Motor neuron (in vitro differentiated cells): ENCODE measurements at regions not wholly inside any gene's neighbourhood (a gene's known extent, or its start where the extent isn't known, plus 50 kb on each side); places are given as distances from the start of the nearest gene placed in this dataset.

Source experiments
- ATAC-seq, 8 experiments: fragments of 200-7000 bp; cut with Tn5 transposase; replicated peaks in 6 of 8; 2 replicates each; pipeline ENCODE4 v1.8.0; 2021; ENCODE audit warnings: mild to moderate bottlenecking in 8 of 8, moderate library complexity in 8 of 8
- H3K27ac ChIP-seq, 2 donors: fragments of 250-450 bp; sonication (Bioruptor Pico); 2 replicates each; pipeline ENCODE4 v1.9.0; 2021; ENCODE audit warnings: antibody characterized with exemption in 2 of 2, mild to moderate bottlenecking in 2 of 2, moderate library complexity in 1 of 2
- H3K4me1 ChIP-seq, 2 donors: fragments of 250-450 bp; sonication (Bioruptor Pico); replicated peaks in 1 of 2; 2 replicates each; pipeline ENCODE4 v1.6.1; 2021; ENCODE audit warnings: antibody characterized with exemption in 2 of 2, mild to moderate bottlenecking in 2 of 2, moderate library complexity in 1 of 2
- H3K4me3 ChIP-seq, 5 donors: fragments of 250-450 bp; sonication (Bioruptor Pico); 2 replicates each; pipeline ENCODE4 v1.9.0; 2021; ENCODE audit warnings: antibody characterized with exemption in 5 of 5, mild to moderate bottlenecking in 5 of 5, moderate library complexity in 4 of 5
- WGBS, 10 experiments: fragments of 450-650 bp; shearing (Covaris generic); methylation state at CpG; one replicate each; pipeline ENCODE4 v1.0.0; 2022; 5-methylcytosine and 5-hydroxymethylcytosine counted together
- in situ Hi-C, 9 experiments: fragments of 400-800 bp; cut with MboI; loops; one replicate each; pipeline ENCODE4 v1.15.0; 2021; ENCODE audit warnings: low sequenced_read_pairs in 9 of 9, low pct_unique_long_range_greater_than_20kb in 2 of 9; ENCODE audit not compliant: unreplicated experiment in 9 of 9

DNA sequence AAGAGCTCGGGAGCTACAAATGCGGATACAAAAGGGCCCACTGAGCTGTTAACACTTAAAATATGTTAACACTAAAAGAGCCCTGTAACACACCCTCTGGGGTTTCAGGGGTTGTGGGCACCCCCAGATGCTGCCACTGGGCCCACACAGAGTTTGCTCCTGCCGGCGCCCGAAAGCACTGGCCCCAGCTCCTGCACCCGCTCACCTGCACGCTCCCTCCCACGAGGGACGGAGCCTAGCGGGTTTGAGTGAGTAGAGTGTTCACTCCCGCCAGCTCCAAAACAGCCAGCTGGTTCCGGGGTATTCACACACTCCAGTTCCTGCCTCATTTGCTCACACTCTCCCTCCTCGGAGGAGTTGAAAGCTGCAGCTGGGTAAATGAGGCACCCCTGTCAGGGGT is 357.7 kb downstream of the ETNK1 start:
- WGBS, 10 experiments = 19 to 100% (median 83%) methylated on average over 1 to 12 of the region's 13 CpGs; no CpG with 5 or more reads in 1 of the 10 experiments
- Histone ChIP-seq H3K4me1 (peaks cover 5 to 23% of the 10 kb centered on the region in 2 donors), H3K27ac (no peak overlapping the region), H3K4me3 (no peak overlapping the region)
- in situ Hi-C loops = no loop called here
- ATAC-seq = no peak

- Histone ChIP-seq H3K27ac (no peak overlapping the region), H3K4me1 (peaks cover 9 to 21% of the 10 kb centered on the region in 2 donors), H3K4me3 (no peak overlapping the region)
- in situ Hi-C loops = no loop called here
- ATAC-seq = no peak
- 0 to 100% (median 80%) methylated on average over 1 of the region's 1 CpG; no CpG with 5 or more reads in 3 of the 10 experiments for WGBS, 10 experiments
Measured at GRCh38 chr12:22986997-22987396, 362.0 kb downstream of the ETNK1 start.

DNA sequence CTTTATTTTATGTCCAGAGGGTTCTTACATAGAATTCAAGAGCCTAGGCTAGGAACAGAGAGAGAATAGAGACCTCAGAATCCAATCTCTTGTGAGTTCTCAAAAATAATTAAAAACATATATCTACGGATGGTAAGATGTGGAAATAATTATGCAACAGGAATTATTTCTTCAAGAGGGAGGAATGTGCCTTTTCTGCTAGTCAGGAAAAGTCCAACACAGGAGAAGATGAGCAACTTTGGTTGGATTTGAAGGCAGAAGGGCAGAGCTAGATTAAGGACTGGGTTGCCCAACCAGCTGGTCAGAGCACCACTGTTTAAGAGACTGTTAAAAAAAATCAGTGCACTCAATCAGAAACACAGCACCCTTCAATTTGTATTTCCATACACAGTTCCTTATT is 365.5 kb downstream of the ETNK1 start:
- Histone ChIP-seq H3K27ac (no peak overlapping the region), H3K4me3 (no peak overlapping the region), H3K4me1 (peaks cover 24 to 45% of the 10 kb centered on the region in 2 donors)
- 0 to 100% (median 80%) methylated on average over 1 of the region's 1 CpG; no CpG with 5 or more reads in 3 of the 10 experiments for WGBS, 10 experiments
- in situ Hi-C loops = no loop called here
- no peak for ATAC-seq

DNA sequence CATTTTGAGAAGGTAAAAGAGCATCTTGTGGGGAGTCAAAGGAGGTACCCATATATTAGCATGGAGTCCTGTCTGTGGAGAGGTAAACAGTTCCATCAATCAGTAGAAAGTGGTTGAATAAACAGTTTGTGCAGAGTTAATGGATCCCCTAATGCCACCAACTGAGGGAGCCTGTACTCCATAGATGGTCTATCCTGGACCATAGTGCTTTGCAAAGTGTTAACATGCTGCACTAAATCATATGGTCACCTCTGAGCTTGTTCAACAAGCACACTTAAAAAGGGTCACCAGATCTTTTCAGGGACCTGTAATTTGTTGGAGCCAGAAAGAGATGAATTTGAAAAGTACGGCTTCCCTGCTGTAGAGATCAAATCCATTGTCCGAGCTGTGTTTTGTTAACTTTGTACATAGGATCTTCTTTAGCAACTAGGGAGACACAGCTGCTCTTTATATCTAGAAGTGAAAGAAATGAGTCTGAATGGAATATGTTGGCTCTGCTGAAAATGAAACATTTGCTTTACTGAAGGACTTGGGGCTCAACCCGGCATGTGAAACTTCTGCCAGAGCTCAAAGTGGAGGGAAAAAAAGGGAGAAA is 366.4 kb downstream of the ETNK1 start:
- WGBS, 10 experiments = 10 to 69% (median 41%) methylated on average over 1 to 3 of the region's 3 CpGs; no CpG with 5 or more reads in 2 of the 10 experiments
- ATAC-seq = peak in 5 of 8 experiments; percentile 55 to 80 (median 72)
- in situ Hi-C loops = no loop called here
- Histone ChIP-seq H3K4me1 (peaks cover 29 to 48% of the 10 kb centered on the region in 2 donors), H3K27ac (no peak overlapping the region), H3K4me3 (no peak overlapping the region)

- WGBS, 10 experiments = 0 to 86% (median 29%) methylated on average over 1 to 4 of the region's 4 CpGs; no CpG with 5 or more reads in 2 of the 10 experiments
- H3K4me3 ChIP-seq = no peak overlapping the region
- H3K4me1 ChIP-seq = peaks cover 29 to 48% of the 10 kb centered on the region in 2 donors
- in situ Hi-C loops = no loop called here
- H3K27ac ChIP-seq = no peak overlapping the region
- peak in 6 of 8 experiments; percentile 33 to 61 (median 48) for ATAC-seq
Measured at GRCh38 chr12:22993609-22994315, 368.8 kb downstream of the ETNK1 start.

DNA sequence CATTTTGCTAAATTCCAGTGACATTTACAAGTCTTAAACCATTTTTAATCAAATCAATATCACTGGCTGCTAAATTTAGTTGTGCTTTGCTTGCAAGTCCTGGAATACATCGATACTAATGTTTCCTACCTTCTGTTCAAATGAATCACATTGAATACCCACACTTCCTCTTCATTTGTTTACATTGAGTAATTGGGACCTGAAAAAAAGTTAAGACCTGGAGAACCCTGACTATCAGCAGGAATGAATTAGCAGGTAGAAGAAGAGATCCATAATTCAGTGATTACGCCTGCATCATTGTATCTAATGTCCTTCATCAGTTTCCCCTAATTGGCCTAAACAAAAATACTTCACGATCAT is 369.3 kb downstream of the ETNK1 start:
- ATAC-seq = peak in 2 of 8 experiments; percentile 6 to 27
- 19 to 100% (median 83%) methylated on average over 1 to 3 of the region's 3 CpGs for WGBS, 10 experiments
- in situ Hi-C loops = no loop called here

GRCh38 chr12:23001487-23001886 is 376.5 kb downstream of the ETNK1 start:
- 0 to 100% (median 87%) methylated on average over 1 to 3 of the region's 3 CpGs; no CpG with 5 or more reads in 1 of the 10 experiments for WGBS, 10 experiments
- no peak for ATAC-seq
- in situ Hi-C loops = no loop called here

More for the DNA sequence above, 369.3 kb downstream of the ETNK1 start:
- peaks cover 29 to 48% of the 10 kb centered on the region in 2 donors for H3K4me1 ChIP-seq
- H3K4me3 ChIP-seq = no peak overlapping the region
- H3K27ac ChIP-seq = no peak overlapping the region

GRCh38 chr12:23002381-23002780 is 377.4 kb downstream of the ETNK1 start:
- no peak for ATAC-seq
- Histone ChIP-seq H3K27ac (no peak overlapping the region), H3K4me1 (peaks cover 0 to 9% of the 10 kb centered on the region in 2 donors), H3K4me3 (no peak overlapping the region)
- in situ Hi-C loops = no loop called here
- 33 to 69% (median 53%) methylated on average over 1 to 6 of the region's 7 CpGs; no CpG with 5 or more reads in 4 of the 10 experiments for WGBS, 10 experiments

More at GRCh38 chr12:23001487-23001886, 376.5 kb downstream of the ETNK1 start:
- Histone ChIP-seq H3K27ac (no peak overlapping the region), H3K4me1 (peaks cover 0 to 9% of the 10 kb centered on the region in 2 donors), H3K4me3 (no peak overlapping the region)

DNA sequence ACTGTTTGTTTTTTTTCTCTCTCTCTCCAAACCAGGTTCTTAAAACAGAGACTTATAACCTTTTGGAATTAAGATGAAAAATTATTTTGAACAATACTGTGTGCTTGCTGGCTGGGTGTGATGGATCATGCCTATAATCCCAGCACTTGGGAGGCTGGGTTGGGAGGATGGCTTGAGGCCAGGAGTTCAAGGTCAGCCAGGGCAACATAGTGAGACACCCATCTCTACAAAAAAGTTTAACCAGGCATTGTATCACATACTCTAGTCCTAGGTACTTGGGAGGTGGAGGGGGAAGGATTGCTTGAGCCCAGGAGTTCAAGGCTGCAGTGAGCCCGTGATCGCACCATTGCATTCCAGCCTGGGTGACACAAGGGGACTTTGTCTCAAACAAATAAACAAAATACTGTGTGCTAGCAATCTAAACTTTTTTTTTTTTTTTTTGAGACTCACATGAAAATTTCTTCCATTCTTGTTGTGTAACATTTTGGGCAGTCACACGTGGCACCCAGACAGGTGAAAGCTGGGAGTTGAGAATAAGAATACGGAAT is 379.6 kb downstream of the ETNK1 start:
- ATAC-seq = no peak
- H3K27ac ChIP-seq = no peak overlapping the region
- H3K4me3 ChIP-seq = no peak overlapping the region
- 61 to 100% (median 88%) methylated on average over 2 to 4 of the region's 4 CpGs; no CpG with 5 or more reads in 2 of the 10 experiments for WGBS, 10 experiments
- H3K4me1 ChIP-seq = peaks cover 0 to 9% of the 10 kb centered on the region in 2 donors
- in situ Hi-C loops = no loop called here

DNA sequence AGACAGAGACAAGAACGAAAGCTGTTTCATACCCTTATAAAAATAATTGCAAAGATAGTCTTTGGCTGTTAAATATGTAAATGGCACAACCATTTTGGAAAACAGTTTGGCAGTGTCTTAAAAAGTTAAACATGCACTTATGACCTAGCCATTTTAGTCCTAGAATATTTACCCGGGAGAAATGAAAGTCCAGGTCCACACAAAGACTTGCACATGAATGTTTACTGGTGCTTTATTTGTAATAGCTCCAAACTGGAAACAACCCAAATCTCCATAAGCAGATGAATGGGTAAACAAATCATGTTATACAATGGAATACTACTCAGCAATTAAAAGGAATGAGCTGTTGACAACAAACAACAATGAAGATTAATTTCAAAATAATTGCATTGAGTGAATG is 380.4 kb downstream of the ETNK1 start:
- H3K27ac ChIP-seq = no peak overlapping the region
- no peak for ATAC-seq
- WGBS, 10 experiments = 0 to 100% (median 90%) methylated on average over 1 to 2 of the region's 2 CpGs; no CpG with 5 or more reads in 1 of the 10 experiments
- H3K4me3 ChIP-seq = no peak overlapping the region
- peaks cover 0 to 9% of the 10 kb centered on the region in 2 donors for H3K4me1 ChIP-seq
- in situ Hi-C loops = no loop called here

- peak in 1 of 8 experiments; percentile 67 for ATAC-seq
- 0 to 88% (median 50%) methylated on average over 2 of the region's 2 CpGs; no CpG with 5 or more reads in 3 of the 10 experiments for WGBS, 10 experiments
- in situ Hi-C loops = no loop called here
Measured at GRCh38 chr12:23006413-23006812, 381.4 kb downstream of the ETNK1 start.

DNA sequence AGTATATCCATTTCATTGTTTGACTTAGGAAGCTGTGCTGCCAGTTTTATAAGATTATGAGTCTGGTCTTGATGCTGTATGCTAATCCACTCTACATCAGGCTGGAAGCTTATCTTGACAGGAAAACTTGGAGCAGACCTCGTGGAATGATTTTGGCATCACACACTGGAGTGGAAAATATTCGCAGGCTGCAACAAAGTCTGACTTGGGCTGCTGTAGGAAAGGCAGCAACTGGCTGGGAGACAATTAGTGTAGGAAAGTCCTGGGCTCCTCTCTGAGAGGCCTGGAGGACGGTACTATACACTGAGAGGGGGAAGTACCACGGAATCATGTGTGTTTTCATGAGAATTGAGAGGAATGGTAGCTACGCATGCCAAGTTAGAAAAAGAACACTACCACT is 383.7 kb downstream of the ETNK1 start:
- 0 to 90% (median 52%) methylated on average over 2 to 5 of the region's 5 CpGs; no CpG with 5 or more reads in 2 of the 10 experiments for WGBS, 10 experiments
- Histone ChIP-seq H3K4me3 (no peak overlapping the region), H3K27ac (no peak overlapping the region), H3K4me1 (no peaks in the 10 kb centered on the region)
- no peak for ATAC-seq
- in situ Hi-C loops = no loop called here

More at GRCh38 chr12:23006413-23006812, 381.4 kb downstream of the ETNK1 start:
- no peak overlapping the region for H3K4me3 ChIP-seq
- H3K27ac ChIP-seq = no peak overlapping the region
- H3K4me1 ChIP-seq = peaks cover 0 to 9% of the 10 kb centered on the region in 2 donors

- H3K27ac ChIP-seq = no peak overlapping the region
- H3K4me1 ChIP-seq = no peaks in the 10 kb centered on the region
- no peak overlapping the region for H3K4me3 ChIP-seq
- in situ Hi-C loops = no loop called here
- ATAC-seq = no peak
Measured at GRCh38 chr12:23014749-23015148, 389.8 kb downstream of the ETNK1 start.
